ENCODE measurements at regions not wholly inside any gene's neighbourhood (a gene's known extent, or its start where the extent isn't known, plus 50 kb on each side); places are given as distances from the start of the nearest gene placed in this dataset.

DNA sequence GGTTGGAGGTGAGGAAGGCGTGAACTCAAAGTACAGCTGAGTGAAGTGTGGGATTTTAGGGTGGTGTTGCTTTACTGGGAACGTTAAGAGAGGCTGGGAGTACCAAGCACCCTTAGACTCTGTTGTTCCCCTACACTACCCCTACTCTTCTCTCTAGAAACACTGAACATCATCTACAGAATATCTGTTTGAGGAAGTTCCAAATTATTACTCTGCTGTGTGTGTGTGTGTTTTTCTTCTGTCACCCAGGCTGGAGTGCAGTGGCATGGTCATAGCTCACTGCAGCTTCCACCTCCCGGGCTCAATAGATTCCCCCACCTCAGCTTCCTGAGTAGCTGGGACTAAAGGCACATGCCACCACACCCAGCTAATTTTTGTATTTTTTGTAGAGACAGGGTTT lies 76.7 kb upstream of the AP1S2 start:
- DNase-seq (no peak), ATAC-seq (no peak)
- intact Hi-C loops (cut with DNase I, micrococcal nuclease), result no loop called here

DNA sequence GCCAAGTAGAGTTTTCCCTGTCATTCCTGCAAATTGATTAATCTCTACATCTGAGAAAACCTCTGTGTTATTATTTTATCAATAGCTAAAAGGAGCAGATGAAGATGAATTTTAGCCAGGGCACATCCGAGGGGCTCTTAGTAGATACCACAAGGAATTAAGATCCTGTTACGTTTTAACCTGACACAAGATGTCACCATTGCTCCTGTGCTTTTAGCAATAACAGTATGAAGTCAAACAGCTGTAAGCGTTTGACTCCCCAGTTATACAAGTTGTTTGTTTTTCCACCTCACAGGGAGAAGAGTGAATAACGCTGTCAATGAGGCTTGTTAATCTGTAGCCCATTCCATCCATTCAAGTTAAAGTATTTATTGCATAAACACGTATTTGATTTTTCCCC lies 76.0 kb upstream of the AP1S2 start:
- ATAC-seq, result peak; percentile 52
- no peak for DNase-seq
- intact Hi-C loops (cut with DNase I, micrococcal nuclease), result no loop called here

DNA sequence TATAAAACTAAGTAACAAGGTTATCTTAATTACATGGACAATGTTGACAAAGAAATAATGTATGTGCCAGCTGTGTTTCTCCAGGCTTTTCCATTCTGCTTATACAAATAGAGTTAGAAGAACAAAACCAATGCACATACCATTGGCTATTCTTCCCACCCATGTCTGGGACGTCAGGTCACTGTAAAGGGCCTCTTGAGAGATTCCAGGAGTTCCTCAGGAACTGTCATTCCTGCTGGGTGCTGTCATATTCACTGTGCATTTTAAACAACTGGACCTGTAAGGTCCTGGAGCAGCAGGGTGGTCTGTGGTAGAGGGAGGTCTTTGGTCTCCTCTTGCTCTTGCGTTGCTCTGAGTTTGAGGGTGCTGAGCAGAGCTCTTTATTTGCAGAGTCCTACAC lies 74.6 kb upstream of the AP1S2 start:
- DNase-seq, result no peak
- peak; percentile 40 for ATAC-seq
- intact Hi-C loops (cut with DNase I, micrococcal nuclease), result no loop called here

DNA sequence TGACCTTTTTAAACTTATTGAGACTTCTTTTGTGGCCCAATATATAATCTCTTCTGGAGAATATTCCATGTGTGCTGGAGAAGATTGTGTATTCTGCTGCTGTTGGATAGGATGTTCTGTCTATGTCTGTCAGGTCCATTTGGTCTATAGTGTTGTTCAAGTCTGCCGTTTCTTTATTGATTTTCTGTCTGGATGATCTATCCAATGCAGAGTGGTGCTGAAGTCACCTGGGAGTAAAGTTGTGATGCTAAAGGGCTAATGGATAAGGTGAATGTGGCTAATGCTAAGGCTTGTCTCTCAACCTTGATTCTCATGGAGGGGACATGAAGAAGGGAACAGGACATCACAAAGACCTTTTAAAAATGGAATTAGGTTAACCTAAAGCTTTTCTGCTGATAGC lies 72.0 kb upstream of the AP1S2 start:
- intact Hi-C loops (cut with DNase I, micrococcal nuclease), result no loop called here
- DNase-seq, result no peak
- ATAC-seq, result no peak

DNA sequence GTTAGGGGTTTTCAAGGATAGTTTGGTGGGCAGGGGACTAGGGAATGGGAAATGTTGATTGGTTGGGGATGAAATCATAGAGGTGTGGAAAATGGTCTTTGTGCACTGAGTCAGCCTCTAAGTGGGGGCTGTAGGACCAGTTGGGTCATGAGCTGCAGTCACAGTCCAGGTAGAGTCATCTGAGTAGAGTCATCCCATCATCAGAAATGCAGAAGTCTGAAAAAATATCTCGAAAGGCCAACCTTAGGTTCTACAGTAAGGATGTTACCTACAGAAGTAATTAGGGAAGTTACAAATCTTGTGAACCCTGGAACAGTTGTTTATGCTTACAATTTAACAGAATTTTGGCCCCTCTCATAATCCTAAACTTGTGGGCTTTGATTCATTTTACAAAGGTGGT lies 63.4 kb upstream of the AP1S2 start:
- intact Hi-C loops (cut with DNase I, micrococcal nuclease), result no loop called here
- DNase-seq, result no peak
- ATAC-seq, result no peak

DNA sequence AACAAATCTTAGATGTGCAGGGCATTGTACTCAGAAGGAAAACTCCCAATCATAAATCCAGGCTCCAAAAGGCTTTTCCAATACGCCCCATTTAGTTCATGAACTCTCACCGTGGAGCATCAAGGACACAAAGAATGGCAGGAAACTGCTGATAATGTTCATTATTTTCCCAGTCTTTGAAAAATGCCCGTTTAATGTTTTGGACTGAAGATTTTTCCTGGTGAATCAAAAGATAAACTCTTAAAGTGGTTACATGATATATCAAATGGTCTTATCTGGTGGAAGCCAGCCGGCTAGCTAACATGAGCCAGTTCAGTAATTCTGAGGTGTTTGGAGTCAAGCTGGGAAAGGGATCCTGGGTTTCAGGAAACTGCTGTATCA lies 62.1 kb upstream of the AP1S2 start:
- DNase-seq, result no peak
- intact Hi-C loops (cut with DNase I, micrococcal nuclease), result no loop called here
- ATAC-seq, result no peak

DNA sequence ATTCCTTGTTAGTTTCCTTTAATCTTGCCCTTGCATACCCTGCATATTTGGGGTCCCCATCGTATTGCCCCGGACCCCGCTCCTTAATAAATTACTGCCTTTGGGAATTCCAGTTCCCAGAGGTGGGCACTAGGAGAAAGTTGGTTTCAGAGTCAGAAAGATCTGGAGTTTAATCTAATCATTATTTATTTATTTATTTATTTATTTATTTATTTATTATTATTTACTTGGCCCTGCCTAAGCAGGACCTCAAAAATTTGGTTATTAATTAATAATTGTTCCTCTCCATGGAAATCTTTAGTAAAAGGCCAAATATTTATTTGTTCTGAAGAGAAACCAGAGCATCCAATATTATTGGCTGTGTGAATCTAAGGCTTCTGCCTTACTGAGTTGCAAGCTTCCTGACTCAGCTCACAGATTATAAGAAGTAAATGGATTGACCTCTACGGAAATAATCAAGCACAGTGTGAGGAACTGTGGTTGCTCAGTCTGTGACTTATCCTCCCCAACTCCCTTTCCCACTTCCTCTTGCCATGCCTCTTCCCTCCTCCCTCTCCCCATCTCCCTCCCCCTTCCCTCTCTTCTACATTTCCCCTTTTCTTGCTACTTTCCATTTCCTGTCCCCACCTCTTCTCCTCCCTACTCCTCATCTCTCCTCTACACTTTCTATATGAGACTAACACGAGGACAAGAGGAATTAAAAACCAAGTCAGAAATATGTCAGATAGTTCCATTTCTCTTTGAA lies 61.5 kb upstream of the AP1S2 start:
- intact Hi-C loops (cut with DNase I, micrococcal nuclease), result no loop called here
- no peak for ATAC-seq
- no peak for DNase-seq

DNA sequence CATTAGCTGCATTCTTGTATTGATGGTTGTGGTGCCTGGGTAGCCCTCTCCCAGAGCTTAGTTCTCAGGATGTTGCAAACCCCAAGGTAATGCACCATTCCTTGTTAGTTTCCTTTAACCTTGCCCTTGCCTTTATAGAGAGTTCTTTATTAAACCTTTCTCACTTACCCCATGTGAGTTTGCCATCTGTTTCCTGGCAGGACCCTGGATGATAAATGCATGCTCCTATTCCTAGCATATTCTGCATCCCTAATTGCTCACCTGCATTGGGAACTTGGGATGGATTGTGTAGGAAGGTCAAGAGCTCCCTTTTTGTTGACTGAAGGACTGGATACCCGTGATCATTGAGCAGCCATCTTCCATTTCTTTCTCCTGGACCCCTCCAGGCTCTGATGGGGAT lies 59.9 kb upstream of the AP1S2 start:
- DNase-seq, result no peak
- ATAC-seq, result no peak
- intact Hi-C loops (cut with DNase I, micrococcal nuclease), result no loop called here

DNA sequence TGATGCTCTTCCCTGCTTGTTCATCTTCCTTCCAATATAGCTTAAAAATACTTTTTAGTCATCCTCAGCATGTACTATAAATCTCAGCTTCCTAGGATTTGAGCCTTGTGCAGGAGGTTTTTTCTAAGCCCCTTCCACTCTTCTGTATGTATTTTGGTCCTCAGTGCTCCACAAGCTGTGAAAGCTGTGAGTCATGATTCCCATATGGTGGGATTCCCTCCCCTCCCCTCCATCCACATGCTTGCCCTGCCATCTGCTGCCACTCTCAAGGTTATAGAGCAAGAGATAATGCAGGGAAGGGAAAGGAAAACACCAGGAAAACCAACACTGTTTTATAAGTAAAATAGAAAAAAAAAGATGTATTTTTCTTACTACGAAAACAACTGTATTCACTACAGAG lies 58.5 kb upstream of the AP1S2 start:
- DNase-seq (no peak), ATAC-seq (no peak)
- intact Hi-C loops (cut with DNase I, micrococcal nuclease), result no loop called here

DNA sequence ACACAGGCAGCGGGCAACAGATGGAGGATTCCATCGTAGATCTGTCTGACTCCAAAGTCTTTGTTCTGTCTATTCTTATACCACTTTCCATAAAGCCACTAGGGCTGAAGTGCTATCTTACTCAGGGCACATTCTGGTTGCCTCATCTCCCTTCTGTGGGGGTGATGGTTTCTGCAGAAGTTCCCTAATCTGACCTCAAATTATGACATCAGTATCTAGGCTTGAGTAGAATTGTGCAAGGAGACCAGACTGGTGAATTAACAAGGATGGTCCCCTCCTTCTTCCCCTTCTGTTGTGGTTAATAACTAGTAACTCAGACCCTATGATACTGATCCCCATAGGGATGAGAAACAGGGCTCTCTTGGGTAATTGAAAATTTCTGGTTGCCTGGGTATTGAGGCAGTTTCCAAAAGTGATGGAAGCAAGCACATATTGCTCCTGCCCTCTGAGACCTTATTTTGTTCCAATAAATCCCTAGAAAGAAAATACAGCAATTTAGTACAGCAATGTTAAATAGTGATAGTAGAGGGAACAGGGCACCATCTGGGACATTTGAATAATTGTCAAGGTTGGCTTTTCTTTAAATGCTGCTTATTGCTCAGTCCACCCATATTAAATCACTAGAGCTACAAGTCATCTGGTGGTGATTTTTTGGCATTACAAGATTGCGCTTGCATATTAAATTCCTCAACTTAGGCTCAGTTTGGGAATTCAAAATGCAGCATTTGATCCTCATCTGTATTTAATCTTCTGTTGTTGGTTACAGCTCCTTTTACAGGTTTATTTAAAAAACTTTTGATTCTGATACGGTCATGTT lies 57.3 kb upstream of the AP1S2 start:
- no peak for ATAC-seq
- intact Hi-C loops (cut with DNase I, micrococcal nuclease), result no loop called here
- no peak for DNase-seq

DNA sequence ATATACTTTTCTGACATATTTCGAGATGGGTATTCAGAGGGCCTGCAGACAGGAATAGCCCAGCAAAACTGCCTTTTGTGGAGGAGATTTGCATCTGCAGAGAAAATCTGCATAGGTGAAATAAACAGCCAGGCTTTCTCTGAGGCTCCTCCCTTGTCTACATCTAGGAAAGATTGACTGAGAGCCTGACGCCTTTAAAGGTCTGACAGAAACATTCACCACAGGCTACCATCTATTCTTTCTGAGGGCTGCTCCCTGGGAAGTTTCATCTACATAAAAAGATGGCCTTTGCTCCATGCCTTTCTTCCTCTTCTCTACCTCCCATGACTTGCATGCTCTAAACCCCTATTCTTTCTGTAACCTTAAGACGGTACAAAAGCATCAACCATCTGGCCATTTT lies 55.0 kb upstream of the AP1S2 start:
- ATAC-seq (no peak), DNase-seq (no peak)
- intact Hi-C loops (cut with DNase I, micrococcal nuclease), result no loop called here

DNA sequence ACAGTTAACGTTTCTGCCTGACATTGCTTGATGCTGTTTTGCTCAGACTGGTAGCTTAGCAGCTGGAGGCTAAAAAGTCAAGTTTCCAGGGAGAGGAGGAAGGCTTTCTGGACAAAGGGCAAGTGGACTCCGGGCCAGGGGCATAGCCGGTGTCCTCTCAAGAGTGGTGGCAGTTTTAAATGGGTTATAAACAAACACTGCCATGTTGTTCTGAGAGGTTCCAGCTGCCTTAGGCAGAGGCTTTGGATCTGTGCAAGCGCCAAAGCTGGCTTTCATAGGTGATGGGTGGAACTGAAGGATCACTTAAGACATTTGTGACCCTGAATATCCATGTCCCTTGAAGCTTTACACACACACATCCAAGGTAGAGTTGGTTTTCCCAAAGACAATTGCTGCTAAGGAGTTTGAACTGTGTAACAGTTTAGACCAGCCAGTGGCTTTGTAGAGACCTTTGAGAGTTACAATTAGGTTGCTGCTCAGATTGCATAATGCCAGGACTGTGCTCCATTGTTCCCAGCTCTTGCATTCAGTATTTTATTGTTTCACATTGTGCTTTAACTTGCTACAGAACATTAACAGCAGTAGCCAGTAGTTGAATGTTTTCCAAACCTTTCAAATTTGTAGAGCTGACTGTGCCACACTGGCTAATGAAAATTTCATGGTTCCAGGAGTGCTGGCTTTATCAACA lies 54.1 kb upstream of the AP1S2 start:
- DNase-seq, result no peak

DNA sequence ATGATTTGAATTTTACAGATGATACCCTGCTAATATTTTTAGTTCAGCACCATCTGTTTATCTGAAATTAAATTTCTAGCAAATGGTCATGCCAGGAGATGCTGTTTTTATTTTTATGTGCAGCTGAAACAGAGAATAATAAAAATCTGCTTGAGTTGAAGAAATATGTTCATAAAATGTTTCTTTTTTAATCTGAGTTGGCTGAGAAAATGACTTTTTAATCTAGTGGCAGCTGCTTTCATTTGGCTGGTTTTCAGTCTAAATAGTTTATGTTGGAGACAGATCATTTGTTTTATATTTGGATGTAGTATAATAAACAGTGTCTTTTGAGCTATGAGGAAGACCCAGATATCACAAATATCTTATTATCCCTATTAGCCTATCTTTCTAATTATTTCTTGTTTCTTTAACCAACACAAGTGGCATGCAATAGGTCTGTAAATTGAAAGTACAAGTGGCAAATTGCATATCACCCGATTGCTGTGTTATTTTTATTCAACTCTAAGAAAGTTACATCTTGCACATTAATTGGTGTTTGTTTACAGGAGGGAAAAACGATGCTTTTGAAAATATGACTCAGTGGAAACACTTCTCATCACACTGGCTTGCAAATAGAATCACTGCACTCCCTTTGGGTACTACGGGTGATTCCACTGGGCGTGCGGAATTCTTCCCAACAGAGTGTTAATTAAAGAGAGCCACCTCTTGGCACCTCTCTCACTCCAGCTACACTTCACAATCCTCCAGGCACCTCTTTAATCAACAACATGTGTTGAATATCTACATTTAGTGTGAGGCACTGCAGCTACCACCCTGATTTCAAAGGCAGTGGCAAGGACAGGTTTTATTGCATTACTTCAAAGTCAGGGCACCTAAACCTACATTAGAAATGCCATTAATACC lies 51.7 kb upstream of the AP1S2 start:
- no peak for DNase-seq
- intact Hi-C loops (cut with DNase I, micrococcal nuclease), result no loop called here
- ATAC-seq, result no peak

More for the DNA sequence above, 54.1 kb upstream of the AP1S2 start:
- intact Hi-C loops (cut with DNase I, micrococcal nuclease), result no loop called here
- no peak for ATAC-seq

All from left colon (tissue), 2 donors.